Panc1 (cell line): ENCODE measurements at regions not wholly inside any gene's neighbourhood (a gene's known extent, or its start where the extent isn't known, plus 50 kb on each side); places are given as distances from the start of the nearest gene placed in this dataset.

Experiments
- POLR2AphosphoS5 ChIP-seq: IDR thresholded peaks from 2 replicates; pipeline ENCODE4 v1.6.1; 2012; ENCODE audit warnings: mild to moderate bottlenecking, low read depth, low read length, moderate library complexity
- SIN3A ChIP-seq: IDR thresholded peaks from 2 replicates; pipeline ENCODE4 v1.6.1; 2012; ENCODE audit warnings: low read depth, mild to moderate bottlenecking, low read length, moderate library complexity, borderline replicate concordance; ENCODE audit not compliant: insufficient read depth
- TF ChIP-seq, protein P1 (sequence below), 2 experiments: IDR thresholded peaks; 2 replicates each; pipeline ENCODE4 v1.6.1; 2011 to 2012; ENCODE audit warnings: low read depth in 2 of 2, control low read depth in 1 of 2, low read length in 1 of 2, mild to moderate bottlenecking in 1 of 2, moderate library complexity in 1 of 2; ENCODE audit not compliant: insufficient read depth in 1 of 2
- TF ChIP-seq, protein P2 (sequence below): fragments of 450-650 bp; IDR thresholded peaks from 2 replicates; pipeline ENCODE4 v1.5.1; 2017; ENCODE audit warnings: mild to moderate bottlenecking

GRCh38 chr3:102356506-102356905, 78.3 kb upstream of the ZPLD1 start:
- TF ChIP-seq, protein P1, sequence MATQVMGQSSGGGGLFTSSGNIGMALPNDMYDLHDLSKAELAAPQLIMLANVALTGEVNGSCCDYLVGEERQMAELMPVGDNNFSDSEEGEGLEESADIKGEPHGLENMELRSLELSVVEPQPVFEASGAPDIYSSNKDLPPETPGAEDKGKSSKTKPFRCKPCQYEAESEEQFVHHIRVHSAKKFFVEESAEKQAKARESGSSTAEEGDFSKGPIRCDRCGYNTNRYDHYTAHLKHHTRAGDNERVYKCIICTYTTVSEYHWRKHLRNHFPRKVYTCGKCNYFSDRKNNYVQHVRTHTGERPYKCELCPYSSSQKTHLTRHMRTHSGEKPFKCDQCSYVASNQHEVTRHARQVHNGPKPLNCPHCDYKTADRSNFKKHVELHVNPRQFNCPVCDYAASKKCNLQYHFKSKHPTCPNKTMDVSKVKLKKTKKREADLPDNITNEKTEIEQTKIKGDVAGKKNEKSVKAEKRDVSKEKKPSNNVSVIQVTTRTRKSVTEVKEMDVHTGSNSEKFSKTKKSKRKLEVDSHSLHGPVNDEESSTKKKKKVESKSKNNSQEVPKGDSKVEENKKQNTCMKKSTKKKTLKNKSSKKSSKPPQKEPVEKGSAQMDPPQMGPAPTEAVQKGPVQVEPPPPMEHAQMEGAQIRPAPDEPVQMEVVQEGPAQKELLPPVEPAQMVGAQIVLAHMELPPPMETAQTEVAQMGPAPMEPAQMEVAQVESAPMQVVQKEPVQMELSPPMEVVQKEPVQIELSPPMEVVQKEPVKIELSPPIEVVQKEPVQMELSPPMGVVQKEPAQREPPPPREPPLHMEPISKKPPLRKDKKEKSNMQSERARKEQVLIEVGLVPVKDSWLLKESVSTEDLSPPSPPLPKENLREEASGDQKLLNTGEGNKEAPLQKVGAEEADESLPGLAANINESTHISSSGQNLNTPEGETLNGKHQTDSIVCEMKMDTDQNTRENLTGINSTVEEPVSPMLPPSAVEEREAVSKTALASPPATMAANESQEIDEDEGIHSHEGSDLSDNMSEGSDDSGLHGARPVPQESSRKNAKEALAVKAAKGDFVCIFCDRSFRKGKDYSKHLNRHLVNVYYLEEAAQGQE (IDR thresholded peaks at IDR 0.05; ENCODE audit: insufficient read depth in 1 of 2, low read depth in 2 of 2, low read length in 1 of 2) = no peak
- TF ChIP-seq POLR2AphosphoS5 (no peak), SIN3A (no peak)
- TF ChIP-seq, protein P2, sequence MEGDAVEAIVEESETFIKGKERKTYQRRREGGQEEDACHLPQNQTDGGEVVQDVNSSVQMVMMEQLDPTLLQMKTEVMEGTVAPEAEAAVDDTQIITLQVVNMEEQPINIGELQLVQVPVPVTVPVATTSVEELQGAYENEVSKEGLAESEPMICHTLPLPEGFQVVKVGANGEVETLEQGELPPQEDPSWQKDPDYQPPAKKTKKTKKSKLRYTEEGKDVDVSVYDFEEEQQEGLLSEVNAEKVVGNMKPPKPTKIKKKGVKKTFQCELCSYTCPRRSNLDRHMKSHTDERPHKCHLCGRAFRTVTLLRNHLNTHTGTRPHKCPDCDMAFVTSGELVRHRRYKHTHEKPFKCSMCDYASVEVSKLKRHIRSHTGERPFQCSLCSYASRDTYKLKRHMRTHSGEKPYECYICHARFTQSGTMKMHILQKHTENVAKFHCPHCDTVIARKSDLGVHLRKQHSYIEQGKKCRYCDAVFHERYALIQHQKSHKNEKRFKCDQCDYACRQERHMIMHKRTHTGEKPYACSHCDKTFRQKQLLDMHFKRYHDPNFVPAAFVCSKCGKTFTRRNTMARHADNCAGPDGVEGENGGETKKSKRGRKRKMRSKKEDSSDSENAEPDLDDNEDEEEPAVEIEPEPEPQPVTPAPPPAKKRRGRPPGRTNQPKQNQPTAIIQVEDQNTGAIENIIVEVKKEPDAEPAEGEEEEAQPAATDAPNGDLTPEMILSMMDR = no peak
